ENCODE measurements at regions not wholly inside any gene's neighbourhood (a gene's known extent, or its start where the extent isn't known, plus 50 kb on each side); places are given as distances from the start of the nearest gene placed in this dataset.

GRCh38 chr6:3522561-3523260 is 65.9 kb upstream of the SLC22A23 start:
- POLR2A ChIA-PET: no interaction called here
- CTCF ChIA-PET: no interaction called here
- intact Hi-C loops (cut with micrococcal nuclease; ENCODE audit: unreplicated experiment) (no loop called here), in situ Hi-C loops (cut with MboI) (no loop called here)
- RAD21 ChIA-PET (ENCODE audit: unreplicated experiment): no interaction called here
- TF ChIP-seq, protein P1, sequence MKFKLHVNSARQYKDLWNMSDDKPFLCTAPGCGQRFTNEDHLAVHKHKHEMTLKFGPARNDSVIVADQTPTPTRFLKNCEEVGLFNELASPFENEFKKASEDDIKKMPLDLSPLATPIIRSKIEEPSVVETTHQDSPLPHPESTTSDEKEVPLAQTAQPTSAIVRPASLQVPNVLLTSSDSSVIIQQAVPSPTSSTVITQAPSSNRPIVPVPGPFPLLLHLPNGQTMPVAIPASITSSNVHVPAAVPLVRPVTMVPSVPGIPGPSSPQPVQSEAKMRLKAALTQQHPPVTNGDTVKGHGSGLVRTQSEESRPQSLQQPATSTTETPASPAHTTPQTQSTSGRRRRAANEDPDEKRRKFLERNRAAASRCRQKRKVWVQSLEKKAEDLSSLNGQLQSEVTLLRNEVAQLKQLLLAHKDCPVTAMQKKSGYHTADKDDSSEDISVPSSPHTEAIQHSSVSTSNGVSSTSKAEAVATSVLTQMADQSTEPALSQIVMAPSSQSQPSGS (IDR thresholded peaks at IDR 0.05; ENCODE audit: low read length): no peak
- no peak for TF ChIP-seq ESRRA (IDR thresholded peaks at IDR 0.05; ENCODE audit: low read length)
- no peak for TF ChIP-seq RUNX3 (IDR thresholded peaks at IDR 0.05; ENCODE audit: low read length)
- TF ChIP-seq NFYB (IDR thresholded peaks at IDR 0.05; ENCODE audit: insufficient read depth, low read depth, low read length): no peak
- TF ChIP-seq RELA (IDR thresholded peaks at IDR 0.05; ENCODE audit: borderline replicate concordance, partially characterized antibody): no peak
- no peak for TF ChIP-seq STAT1 (conservative IDR thresholded peaks at IDR 0.05)
- no peaks in the 10 kb centered on the region for H3K79me2 ChIP-seq (ENCODE audit: control insufficient read depth, insufficient read depth, low read length)
- DNase-seq (ENCODE audit: low read depth, low spot score) (no peak), ATAC-seq (no peak), FAIRE-seq (no peak)
- no TSS peak for BruUV-seq (replicated peaks)
- WGBS (ENCODE audit: insufficient coverage, insufficient replicate concordance, low lambda C conversion rate, missing lambda C conversion rate): 27% methylated on average over 7 of the region's 7 CpGs
- H3K27ac ChIP-seq (ENCODE audit: control insufficient read depth, insufficient read depth): no peak overlapping the region
- no peaks in the 10 kb centered on the region for H3K4me1 ChIP-seq (ENCODE audit: control insufficient read depth, insufficient read depth, low read length)
- no peaks in the 10 kb centered on the region; a peak in 3 of 4 replicates for H3K27me3 ChIP-seq (replicated peaks in 1 of 2; ENCODE audit: control insufficient read depth in 2 of 2, insufficient read depth in 2 of 2, low read length in 1 of 2)
- H3K4me3 ChIP-seq: no peak overlapping the region
- H3K9ac ChIP-seq (ENCODE audit: control insufficient read depth, insufficient read depth, low read length): no peak overlapping the region
- no peaks in the 10 kb centered on the region for H3K9me3 ChIP-seq (replicated peaks; ENCODE audit: control insufficient read depth, insufficient read depth, low read length)
- SMC1A ChIA-PET (ENCODE audit: uncharacterized antibody, unreplicated experiment): no interaction called here
- peaks cover 3% of the 10 kb centered on the region; the same call in 1 of the 2 replicates for H4K20me1 ChIP-seq (ENCODE audit: control insufficient read depth, insufficient read depth)
- H3K36me3 ChIP-seq (ENCODE audit: control insufficient read depth in 2 of 2, insufficient read depth in 2 of 2, low read length in 1 of 2): no peaks in the 10 kb centered on the region
- no peak overlapping the region for H2AFZ ChIP-seq (ENCODE audit: control insufficient read depth, low read depth, low read length)
- H3K4me2 ChIP-seq (ENCODE audit: control insufficient read depth, insufficient read depth): no peak overlapping the region

All from GM12878 (cell line).